ENCODE measurements at regions not wholly inside any gene's neighbourhood (a gene's known extent, or its start where the extent isn't known, plus 50 kb on each side); places are given as distances from the start of the nearest gene placed in this dataset.
"Not testable (repeated sequence)": the region's sequence is repeated elsewhere in the genome, so short reads cannot be mapped to it uniquely, and the experiment has no call there.

- DNase-seq (ENCODE audit: low spot score) = no peak
Observed at GRCh38 chr16:26394409-26394808, 672.3 kb upstream of the C16orf82 start.

- no peak for DNase-seq (ENCODE audit: low spot score)
Observed at GRCh38 chr16:26395700-26396099, 671.0 kb upstream of the C16orf82 start.

- no peak for DNase-seq (ENCODE audit: low spot score)
Observed at GRCh38 chr16:26396511-26397235, 670.1 kb upstream of the C16orf82 start.

- DNase-seq (ENCODE audit: low spot score) = no peak
Observed at GRCh38 chr16:26413780-26414179, 652.9 kb upstream of the C16orf82 start.

GRCh38 chr16:26419458-26419857 is 647.3 kb upstream of the C16orf82 start:
- DNase-seq (ENCODE audit: low spot score) = not testable (repeated sequence)

- no peak for DNase-seq (ENCODE audit: low spot score)
Observed at GRCh38 chr16:26430618-26431017, 636.1 kb upstream of the C16orf82 start.

GRCh38 chr16:26433807-26434206 is 632.9 kb upstream of the C16orf82 start:
- DNase-seq (ENCODE audit: low spot score) = no peak

- DNase-seq (ENCODE audit: low spot score) = no peak
Observed at GRCh38 chr16:26441178-26441577, 625.5 kb upstream of the C16orf82 start.

- no peak for DNase-seq (ENCODE audit: low spot score)
Observed at GRCh38 chr16:26442321-26442720, 624.4 kb upstream of the C16orf82 start.

- DNase-seq (ENCODE audit: low spot score) = no peak
Observed at GRCh38 chr16:26447570-26447969, 619.2 kb upstream of the C16orf82 start.

GRCh38 chr16:26453215-26453614 is 613.5 kb upstream of the C16orf82 start:
- no peak for DNase-seq (ENCODE audit: low spot score)

- DNase-seq (ENCODE audit: low spot score) = no peak
Observed at GRCh38 chr16:26454102-26454501, 612.6 kb upstream of the C16orf82 start.

- DNase-seq (ENCODE audit: low spot score) = no peak
Observed at GRCh38 chr16:26456074-26456473, 610.7 kb upstream of the C16orf82 start.

- DNase-seq (ENCODE audit: low spot score) = no peak
Observed at GRCh38 chr16:26457095-26457494, 609.6 kb upstream of the C16orf82 start.

GRCh38 chr16:26457882-26458281 is 608.8 kb upstream of the C16orf82 start:
- DNase-seq (ENCODE audit: low spot score) = no peak

GRCh38 chr16:26464576-26465266 is 602.0 kb upstream of the C16orf82 start:
- no peak for DNase-seq (ENCODE audit: low spot score)

- not testable (repeated sequence) for DNase-seq (ENCODE audit: low spot score)
Observed at GRCh38 chr16:26474405-26474804, 592.3 kb upstream of the C16orf82 start.

GRCh38 chr16:26475596-26475995 is 591.1 kb upstream of the C16orf82 start:
- DNase-seq (ENCODE audit: low spot score) = no peak

- DNase-seq (ENCODE audit: low spot score) = no peak
Observed at GRCh38 chr16:26491101-26491670, 575.5 kb upstream of the C16orf82 start.

- no peak for DNase-seq (ENCODE audit: low spot score)
Observed at GRCh38 chr16:26491962-26492361, 574.8 kb upstream of the C16orf82 start.

- no peak for DNase-seq (ENCODE audit: low spot score)
Observed at GRCh38 chr16:26493751-26494150, 573.0 kb upstream of the C16orf82 start.

GRCh38 chr16:26497896-26498295 is 568.8 kb upstream of the C16orf82 start:
- DNase-seq (ENCODE audit: low spot score) = no peak

- no peak for DNase-seq (ENCODE audit: low spot score)
Observed at GRCh38 chr16:26500326-26500725, 566.4 kb upstream of the C16orf82 start.
